HG03565 (cell line): ENCODE measurements at regions not wholly inside any gene's neighbourhood (a gene's known extent, or its start where the extent isn't known, plus 50 kb on each side); places are given as distances from the start of the nearest gene placed in this dataset.
"Not testable (repeated sequence)": the region's sequence is repeated elsewhere in the genome, so short reads cannot be mapped to it uniquely, and the experiment has no call there.

Experiments
- ATAC-seq: cut with Tn5 transposase; IDR thresholded peaks from one replicate; pipeline ENCODE4 v1.9.1; 2021; ENCODE audit warnings: mild to moderate bottlenecking, moderate library complexity; ENCODE audit not compliant: unreplicated experiment

- no peak for ATAC-seq
Observed at GRCh38 chr5:82661933-82662332, 383.8 kb upstream of the RPS23 start.

GRCh38 chr5:82661462-82661861 is 383.3 kb upstream of the RPS23 start:
- no peak for ATAC-seq

GRCh38 chr5:82659115-82659514 is 381.0 kb upstream of the RPS23 start:
- no peak for ATAC-seq

- no peak for ATAC-seq
Observed at GRCh38 chr5:82657033-82657699, 379.0 kb upstream of the RPS23 start.

GRCh38 chr5:82656341-82656761 is 378.2 kb upstream of the RPS23 start:
- no peak for ATAC-seq

- no peak for ATAC-seq
Observed at GRCh38 chr5:82655078-82655477, 376.9 kb upstream of the RPS23 start.

- ATAC-seq, result no peak
Observed at GRCh38 chr5:82649943-82650342, 371.8 kb upstream of the RPS23 start.

GRCh38 chr5:82644766-82645165 is 366.6 kb upstream of the RPS23 start:
- ATAC-seq, result no peak

- no peak for ATAC-seq
Observed at GRCh38 chr5:82644229-82644628, 366.1 kb upstream of the RPS23 start.

- ATAC-seq, result no peak
Observed at GRCh38 chr5:82642313-82642712, 364.2 kb upstream of the RPS23 start.

- ATAC-seq, result peak; percentile 73
Observed at GRCh38 chr5:82641331-82642003, 363.3 kb upstream of the RPS23 start.

GRCh38 chr5:82640916-82641315 is 362.8 kb upstream of the RPS23 start:
- ATAC-seq, result no peak

- ATAC-seq, result no peak
Observed at GRCh38 chr5:82639393-82640144, 361.4 kb upstream of the RPS23 start.

GRCh38 chr5:82636591-82636990 is 358.4 kb upstream of the RPS23 start:
- no peak for ATAC-seq

GRCh38 chr5:82635561-82636288 is 357.6 kb upstream of the RPS23 start:
- no peak for ATAC-seq

- no peak for ATAC-seq
Observed at GRCh38 chr5:82628364-82628910, 350.3 kb upstream of the RPS23 start.

GRCh38 chr5:82626905-82627591 is 348.9 kb upstream of the RPS23 start:
- not testable (repeated sequence) for ATAC-seq

GRCh38 chr5:82626012-82626411 is 347.9 kb upstream of the RPS23 start:
- ATAC-seq, result not testable (repeated sequence)

- ATAC-seq, result no peak
Observed at GRCh38 chr5:82624062-82624461, 345.9 kb upstream of the RPS23 start.
